ENCODE measurements at regions not wholly inside any gene's neighbourhood (a gene's known extent, or its start where the extent isn't known, plus 50 kb on each side); places are given as distances from the start of the nearest gene placed in this dataset.

DNA sequence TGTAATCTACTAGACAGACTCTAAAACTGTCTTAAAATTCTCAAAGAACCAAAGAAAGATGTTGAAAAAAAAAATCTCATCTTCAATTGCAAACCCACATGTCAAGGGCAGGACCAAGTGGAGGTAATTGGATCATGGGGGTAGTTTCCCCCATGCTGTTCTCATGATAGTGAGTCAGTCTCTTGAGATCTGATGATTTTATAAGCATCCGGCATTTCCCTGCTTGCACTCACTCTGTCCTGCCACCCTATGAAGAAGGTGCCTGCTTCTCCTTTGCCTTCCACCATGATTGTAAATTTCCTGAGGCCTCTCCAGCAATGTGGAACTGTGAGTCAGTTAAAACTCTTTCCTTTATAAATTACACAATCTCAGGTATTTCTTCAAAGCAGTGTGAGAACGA, 257.0 kb downstream of the HHIPL2 start:
- DNase-seq (ENCODE audit: low spot score), result no peak

DNA sequence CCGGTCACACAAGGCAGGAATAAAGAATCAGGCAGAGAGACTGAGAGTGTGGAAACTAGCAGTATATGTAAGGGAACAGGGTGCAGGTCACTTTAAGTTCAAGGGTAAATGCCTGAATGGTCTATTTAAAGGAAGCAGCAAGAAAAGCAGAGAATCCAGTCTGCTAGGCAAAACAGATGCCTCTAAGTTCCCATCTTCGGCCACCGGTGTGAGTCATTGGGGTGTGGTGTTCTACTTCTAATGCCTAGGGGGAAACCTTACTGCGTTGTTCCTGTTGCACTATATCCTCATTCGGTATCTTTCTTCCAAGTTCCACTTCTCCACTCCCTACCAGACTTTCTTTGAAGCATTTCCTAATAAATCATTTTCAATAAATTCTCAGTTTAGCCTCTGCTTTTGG, 259.9 kb downstream of the HHIPL2 start:
- DNase-seq (ENCODE audit: low spot score), result no peak

DNA sequence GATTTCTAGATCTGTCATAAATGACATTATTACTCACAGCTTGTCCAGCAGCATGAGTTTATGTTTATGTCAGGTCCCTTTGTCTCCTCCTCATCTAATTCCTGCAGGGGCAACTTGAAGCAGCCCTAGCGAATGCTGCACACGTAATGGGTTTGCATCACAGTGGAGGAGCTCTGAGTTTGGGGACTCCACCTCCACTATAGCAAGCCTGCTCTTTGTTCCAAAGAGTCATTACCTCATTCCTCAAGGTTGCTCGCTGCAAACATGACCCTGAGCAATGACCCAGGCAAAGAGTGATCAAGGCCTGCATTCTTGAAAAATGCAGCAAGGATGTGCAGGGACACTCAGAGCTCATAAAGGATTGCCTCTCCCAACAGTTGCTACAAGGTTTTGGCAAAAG, 261.9 kb downstream of the HHIPL2 start:
- no peak for DNase-seq (ENCODE audit: low spot score)

DNA sequence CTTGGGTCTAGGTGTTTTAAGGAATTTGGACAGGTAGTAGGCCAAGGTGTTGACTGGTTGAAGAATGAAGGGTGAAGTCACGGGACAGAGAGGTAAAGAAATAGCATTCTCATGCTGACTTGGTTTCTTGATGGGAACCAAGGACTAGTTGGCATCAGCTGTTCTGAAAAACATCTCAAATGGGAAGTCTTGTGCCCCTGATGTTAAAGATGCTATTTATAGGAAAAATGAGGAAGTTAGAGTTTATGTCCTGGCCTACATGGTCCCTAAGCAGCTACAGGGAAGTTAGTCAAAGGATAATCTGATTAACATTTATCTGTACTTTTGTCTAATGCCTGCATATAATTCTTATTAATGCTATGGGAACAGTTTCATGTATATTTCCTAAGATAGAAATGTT, 262.4 kb downstream of the HHIPL2 start:
- no peak for DNase-seq (ENCODE audit: low spot score)

DNA sequence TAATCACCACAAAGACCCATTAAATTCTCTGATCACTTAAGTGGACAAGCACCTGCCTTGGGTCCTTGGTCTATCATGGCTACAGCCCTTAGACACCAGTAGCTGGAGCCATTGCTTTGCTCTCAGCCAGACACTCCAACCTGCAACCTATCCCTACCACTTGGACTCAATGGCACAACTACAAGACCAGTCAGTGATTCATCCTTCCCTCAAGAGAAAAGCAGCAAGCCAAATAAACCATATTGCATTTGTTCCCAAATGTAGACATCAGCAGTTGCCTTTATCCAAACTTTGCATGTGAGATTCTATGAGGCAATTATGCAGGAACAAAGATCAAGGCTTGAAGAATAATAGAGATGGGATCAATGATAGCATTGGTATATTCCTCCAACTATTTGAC, 263.4 kb downstream of the HHIPL2 start:
- DNase-seq (ENCODE audit: low spot score), result no peak

DNA sequence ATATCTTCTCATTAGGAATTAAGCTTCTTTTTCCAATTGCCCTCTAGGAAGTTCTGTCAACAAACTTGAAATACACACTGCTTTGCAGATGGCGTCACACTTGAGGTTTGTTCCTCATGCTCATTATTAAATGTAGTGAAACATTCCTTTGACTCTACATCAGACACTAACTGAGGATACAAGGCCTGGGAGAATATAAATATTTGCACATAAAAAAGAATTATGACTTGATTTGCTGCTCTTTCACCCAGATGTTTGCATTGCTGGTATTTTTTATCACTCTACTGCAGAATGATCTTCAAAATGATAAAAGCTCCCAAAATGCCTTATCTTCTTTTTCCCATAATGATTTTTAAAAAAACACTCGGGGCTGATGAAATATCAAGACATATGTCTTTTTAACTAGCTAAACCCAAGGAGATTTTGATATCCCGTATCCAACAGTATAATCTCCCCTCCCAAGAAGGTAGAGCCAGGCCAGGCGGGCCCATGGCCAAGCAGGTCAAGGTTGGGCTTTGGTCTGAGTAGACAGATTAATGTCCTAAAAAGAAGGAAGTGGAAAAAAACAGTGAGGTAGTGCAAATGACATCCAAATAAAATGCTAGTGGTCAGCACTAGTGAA, 264.6 kb downstream of the HHIPL2 start:
- DNase-seq (ENCODE audit: low spot score), result no peak

DNA sequence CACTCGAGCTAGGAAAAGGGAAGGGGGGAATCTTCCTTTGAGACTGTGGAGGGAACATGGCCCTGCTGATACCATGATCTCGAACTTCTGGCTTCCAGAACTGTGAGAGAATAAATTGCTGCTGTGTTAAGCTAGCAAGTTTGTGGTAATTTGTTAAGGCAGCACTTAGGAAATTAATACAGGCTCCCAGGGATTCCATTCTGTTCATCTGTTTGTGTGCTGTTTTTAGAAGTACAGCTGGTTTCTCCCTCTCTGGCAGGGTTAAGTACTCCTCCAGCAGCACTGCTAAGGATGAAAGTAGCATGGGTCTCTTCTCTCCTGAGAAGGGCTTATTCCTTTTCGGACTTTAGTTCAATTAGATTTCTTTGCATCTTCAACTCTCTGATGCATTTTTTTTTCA, 268.3 kb downstream of the HHIPL2 start:
- DNase-seq (ENCODE audit: low spot score), result no peak

DNA sequence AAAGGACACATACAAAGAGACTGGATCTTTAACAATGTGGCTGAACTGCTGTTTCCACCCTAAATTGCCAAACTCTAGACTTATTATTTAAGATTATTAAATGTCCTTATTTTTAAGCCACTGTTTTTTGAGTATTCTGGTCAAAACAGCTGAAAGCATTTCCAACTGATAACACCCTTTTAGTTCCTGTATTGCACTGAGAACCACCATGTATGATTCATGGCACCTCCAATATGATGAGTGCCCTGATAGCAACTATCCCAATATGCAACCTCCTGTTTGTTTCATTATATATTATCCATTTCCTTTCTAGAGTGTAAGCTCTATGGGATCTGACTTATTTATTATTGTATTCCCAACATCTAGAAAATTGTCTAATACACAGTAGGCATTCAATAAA, 269.4 kb downstream of the HHIPL2 start:
- DNase-seq (ENCODE audit: low spot score), result no peak

DNA sequence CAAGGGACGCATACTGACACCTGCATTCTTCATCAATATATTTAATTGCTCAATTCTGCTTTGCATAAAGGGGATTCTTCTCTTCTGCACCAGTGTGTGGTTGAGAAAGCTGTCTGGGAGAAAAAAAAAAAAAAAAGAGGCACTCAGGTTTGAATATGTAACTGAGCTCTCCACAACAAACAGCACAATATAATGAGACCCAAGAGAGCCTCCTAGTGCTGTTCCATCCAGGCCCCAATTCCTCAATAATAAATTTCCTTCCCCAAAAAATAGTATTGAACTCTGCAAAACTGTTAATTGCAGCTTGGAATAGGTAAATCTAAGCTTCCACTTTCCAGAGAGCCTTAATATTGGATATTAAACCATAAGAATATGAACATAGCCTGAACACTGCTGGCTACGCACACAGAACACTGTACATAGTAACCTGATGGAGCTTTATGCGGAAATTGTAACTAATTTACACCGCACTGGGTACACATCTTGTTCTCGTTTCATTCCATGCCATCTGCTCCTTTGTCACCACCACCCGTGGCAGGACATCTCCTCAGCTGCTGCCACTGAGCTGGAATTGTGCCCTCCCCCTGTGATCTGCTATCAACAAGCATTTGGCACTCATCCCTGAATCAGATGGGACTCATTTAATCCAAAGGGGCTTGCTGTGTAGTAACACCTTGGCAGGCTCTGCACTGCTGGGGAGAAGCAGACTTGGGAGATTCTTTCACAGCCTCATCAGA, 272.0 kb downstream of the HHIPL2 start:
- no peak for DNase-seq (ENCODE audit: low spot score)

DNA sequence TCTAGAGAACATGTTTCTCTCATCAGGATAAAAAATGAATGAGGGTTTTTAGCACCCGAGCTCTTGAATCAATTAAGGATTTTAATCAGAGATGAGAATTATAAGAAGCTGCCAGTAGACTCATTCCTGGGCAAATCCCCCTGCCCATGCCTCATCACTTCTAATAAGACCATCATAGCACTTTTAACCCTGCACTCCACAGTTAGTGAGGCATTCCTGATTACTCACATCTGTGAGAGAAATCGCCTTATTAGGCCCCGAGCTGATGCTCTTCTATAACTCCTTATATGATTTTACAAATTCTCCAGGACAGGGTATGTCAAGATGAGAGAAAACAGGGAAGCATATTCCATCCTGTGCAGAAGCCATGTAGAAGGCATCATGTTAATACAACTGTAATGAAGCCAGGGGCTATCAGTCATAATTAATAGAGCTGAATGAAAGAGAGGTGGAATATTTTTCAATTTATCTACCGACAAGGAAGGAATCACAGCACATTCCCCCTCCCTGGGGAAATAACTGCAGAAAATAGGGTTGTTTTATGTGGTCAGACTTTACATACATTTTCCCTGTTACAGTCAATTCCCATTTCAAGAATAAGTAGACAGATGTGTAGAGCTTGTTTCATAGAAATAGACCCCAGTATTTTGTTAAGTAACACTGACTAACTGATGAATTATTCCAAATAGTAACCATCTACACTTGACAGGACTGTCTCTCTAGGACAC, 272.7 kb downstream of the HHIPL2 start:
- no peak for DNase-seq (ENCODE audit: low spot score)

DNA sequence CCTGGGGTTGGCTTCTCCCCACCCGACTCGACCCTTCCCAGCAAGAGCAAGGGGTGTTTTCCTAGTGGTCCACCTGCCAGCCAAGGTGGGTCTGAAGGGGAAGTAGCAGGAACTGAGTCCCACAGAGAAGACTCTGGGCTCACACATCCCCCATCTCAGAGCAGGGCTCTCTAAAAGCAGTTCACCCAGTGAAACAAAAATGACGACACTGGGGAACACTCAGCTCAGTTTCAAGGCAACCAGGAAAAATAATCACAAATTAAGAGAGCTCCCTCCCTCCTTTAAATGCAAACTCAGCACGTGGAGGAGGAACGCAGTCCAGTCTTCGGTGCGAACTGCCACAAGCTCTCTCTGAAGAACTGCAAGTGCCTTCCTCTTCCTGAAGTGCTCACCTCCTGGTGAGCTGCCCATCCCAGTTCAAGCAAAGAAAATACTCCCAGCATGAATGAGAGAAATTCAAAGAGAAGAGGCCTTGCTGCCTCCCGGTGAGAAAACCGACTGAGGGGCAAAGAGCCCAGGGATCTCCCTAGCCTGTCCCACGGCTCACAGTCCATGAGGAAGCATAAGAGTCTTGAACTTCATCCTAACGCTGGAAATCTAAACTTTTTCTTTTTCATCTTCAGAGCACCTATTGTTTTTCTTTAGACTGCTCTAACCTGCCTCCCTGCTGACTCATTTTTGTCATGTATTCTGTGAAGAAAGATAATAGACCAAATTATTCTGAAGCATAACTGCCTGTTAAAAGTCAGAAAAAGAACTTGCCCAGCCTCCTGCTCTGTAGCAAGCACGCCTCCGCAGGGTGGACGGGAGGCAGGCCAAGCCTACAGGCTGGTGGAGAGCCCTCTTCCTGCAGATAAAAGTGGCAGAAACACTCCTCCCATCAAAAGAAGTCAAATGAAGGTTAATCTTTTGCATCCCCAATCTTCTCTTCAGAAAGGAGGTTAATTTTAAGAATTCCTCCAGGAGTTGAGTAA, 281.4 kb downstream of the HHIPL2 start:
- DNase-seq (ENCODE audit: low spot score), result no peak

DNA sequence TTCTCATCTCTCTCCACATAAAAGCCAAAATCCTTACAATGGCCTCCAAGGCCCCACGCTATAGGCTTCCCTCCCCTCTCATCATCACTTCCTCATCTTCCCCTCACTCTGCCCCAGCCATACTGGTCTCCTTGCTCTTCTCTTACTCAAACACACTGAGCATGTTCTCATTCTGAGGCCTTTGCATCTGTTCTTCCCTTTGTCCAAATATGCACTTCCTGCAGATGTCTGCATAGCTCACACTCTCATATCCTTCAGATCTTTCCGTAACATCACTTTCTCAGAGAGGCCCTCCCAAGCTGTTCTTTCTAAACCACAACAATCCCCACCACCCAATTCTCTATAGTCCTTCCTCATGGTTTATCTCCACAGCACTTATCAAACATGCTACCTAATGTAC, 284.1 kb downstream of the HHIPL2 start:
- no peak for DNase-seq (ENCODE audit: low spot score)

DNA sequence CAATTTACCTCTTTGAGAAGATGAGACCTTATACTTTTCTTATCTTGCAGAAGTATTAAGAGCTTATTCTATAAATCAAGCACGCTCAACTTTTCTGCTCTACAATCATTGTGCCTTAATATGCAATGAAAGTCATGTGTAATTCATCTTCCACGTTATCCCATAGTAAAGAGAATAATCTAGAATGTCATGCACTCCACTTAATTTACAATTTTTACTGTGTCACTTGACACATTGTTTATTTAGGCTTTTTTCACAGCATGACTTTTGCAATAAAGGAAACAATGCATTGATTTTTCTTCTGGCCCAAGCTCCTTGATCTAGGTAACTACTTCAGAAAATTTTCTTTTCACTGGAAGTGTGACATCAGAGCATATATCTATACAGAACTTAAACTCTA, 290.9 kb downstream of the HHIPL2 start:
- no peak for DNase-seq (ENCODE audit: low spot score)

DNA sequence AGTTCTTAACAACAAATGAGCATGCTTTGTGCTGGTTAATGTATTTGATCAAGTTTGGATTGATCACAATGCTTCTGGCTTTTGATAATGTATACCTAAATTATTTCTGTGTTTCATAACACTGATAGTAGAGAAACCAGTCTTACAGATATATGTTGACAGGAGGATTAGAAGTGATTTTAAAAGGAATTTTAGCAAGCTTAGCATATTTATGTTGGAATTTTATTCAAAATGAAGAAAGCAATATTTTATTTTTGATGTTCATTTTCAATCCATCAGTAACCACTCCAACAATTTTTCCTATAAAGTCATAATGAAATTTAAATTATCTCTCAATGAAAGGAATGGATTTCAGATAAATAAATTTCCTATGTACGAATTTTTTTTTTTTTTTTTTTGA, 291.8 kb downstream of the HHIPL2 start:
- no peak for DNase-seq (ENCODE audit: low spot score)

DNA sequence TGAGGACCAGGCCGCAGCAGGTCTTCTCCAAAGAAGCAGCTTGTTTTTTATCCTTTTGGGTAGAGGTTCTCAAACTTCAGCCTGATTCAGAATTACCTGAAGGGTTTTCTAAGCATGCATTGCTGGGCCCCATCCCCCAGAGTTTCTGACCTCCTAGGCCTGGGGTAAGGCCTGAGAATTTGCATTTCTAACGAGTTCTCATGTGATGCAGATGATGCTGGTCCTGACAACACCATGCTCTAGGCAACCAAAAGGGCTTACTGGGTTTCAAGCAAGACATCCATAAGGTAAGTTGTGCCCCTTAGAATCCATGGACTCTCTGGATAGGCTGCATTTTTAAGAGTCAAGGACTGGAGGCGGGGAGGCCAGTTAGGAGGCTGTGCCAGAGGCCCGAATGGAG, 295.1 kb downstream of the HHIPL2 start:
- DNase-seq (ENCODE audit: low spot score), result no peak

DNA sequence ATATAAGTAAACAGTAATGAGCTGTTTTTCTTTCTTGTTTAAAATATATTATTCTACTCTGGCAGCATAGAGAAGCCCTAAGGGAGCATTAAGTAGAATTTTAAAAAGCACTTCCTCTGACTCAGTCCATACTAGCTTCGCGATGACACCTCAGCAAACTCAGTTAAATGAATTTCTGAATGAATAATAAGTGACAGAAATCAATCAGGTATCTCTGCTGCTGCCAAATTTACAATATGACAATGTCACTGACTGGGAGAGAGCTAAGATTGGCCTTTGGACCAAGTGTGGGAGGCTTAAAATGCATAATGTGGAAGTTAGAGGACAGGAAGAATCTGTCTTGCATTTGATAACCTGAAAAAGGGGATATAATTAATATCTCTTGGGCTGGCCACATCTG, 296.1 kb downstream of the HHIPL2 start:
- DNase-seq (ENCODE audit: low spot score), result no peak

DNA sequence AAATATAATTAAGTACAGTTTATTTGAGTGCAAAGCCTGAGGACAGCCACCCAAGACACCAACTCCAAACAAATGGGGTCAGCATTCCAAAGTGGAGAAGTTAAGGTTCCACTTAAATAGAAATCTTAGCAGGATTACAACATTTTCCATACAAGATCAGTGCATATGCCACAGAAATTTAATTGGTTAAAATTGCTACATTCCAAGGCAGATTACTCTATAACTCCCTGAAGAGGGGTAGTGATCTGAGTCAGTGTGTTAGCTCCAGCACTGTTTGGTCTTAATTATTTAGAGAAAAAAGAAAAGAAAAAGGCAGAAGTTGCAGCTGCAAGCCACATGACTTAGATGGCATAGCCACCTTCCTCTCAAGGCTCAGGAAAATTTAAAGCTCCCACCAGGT, 297.5 kb downstream of the HHIPL2 start:
- no peak for DNase-seq (ENCODE audit: low spot score)

DNA sequence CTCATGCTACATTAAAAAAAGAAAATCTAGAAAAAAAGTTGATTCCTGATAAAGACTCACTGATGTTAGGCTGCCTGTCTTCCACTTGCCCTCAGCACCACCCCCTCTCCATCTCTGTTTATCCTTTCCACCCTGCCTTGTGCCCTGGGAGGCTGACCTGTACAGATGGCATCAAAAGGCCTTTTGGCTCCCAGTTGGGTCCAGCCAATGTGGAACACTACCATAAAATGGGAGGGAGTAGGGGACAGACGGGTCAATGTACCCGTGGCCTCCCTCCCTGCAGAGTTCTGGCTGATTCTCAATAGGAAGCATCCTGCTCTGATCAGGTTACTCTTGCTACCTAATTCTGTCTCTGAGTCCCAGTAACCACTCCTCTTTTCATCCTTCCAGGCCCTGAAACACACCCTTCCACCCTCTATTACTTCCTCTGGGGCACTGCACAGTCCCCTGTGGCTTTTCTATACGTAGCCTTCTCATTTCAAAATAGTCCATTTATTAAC, 300.0 kb downstream of the HHIPL2 start:
- no peak for DNase-seq (ENCODE audit: low spot score)

DNA sequence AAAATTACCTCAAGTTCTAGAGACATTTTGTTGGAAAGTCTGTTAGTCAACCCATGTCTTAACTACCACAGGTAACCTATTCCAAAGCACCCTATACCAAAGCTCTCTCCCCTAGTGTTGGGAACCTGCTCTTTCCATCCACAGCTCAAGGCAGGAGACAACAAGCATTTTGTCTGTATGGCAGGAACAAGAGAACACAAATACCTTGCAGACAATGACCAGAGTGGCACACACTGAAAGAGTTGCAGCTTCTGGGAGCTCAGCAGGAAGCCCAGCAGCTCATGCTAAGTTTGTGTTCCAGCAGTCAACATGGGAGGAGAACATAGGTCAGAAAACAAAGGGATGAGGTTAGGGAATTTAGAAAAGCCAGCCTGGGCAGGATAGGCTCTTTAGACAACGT, 300.8 kb downstream of the HHIPL2 start:
- peak; percentile 26 for DNase-seq (ENCODE audit: low spot score)

DNA sequence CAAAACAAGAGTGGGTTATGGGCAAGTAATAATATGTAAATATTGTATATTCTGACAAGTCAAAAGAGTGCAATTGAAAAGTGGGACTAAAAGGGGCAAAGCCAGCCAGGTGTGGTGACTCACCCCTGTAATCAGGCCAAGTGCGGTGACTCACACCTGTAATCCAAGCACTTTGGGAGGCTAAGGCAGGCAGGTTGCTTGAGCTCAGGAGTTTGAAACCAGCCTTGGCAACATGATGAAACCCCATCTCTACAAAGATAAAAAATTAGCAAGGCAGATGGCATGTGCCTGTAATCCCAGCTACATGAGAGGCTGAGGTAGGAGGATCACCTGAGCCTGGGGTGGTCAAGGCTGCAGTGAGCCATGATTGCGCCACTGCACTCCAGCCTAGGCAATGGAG, 304.0 kb downstream of the HHIPL2 start:
- no peak for DNase-seq (ENCODE audit: low spot score)

DNA sequence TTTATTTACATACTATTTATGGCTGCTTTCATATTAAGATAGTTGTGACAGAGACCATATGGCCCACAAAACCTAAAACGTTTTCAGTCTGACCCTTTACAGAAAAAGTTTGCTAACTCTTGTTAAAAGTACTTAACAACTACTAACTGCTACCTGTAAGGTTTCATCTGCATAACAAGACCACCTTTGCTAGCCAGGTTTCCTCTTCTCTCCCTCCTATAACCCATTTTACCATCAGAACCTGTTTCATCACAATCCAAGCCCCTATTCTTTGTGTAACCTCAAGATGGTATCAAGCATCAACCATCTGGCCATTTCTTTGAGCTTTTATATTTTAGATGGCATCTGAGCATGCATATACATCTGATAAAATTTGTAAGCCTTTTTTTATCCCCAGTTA, 305.4 kb downstream of the HHIPL2 start:
- DNase-seq (ENCODE audit: low spot score), result no peak

DNA sequence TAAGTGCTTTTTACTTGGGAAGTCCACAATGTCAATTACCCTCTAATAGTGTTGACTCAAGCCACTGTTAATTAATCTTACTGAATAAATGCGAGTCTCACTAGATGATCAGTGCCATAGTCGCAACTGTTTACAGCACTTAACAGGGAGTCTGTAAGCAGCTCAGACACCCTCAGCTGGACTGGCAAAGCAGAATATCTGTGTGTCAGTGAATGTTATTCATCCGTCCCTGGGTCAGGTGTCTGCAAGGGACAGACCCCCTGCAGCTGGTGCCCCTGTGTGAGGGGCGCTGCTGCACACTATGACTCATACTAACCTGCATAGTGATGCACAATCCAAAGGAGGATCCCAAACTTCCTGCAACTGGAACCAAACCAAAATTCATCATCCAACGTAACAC, 306.5 kb downstream of the HHIPL2 start:
- DNase-seq (ENCODE audit: low spot score), result no peak
